Mucosa of descending colon (tissue), 3 donors: ENCODE measurements at regions not wholly inside any gene's neighbourhood (a gene's known extent, or its start where the extent isn't known, plus 50 kb on each side); places are given as distances from the start of the nearest gene placed in this dataset.

Source experiments
- ATAC-seq: fragments of 200-7000 bp; cut with Tn5 transposase; one replicate; pipeline ENCODE4 v1.9.1; 2020; ENCODE audit warnings: mild to moderate bottlenecking, moderate library complexity
- DNase-seq, 3 donors: peaks; one replicate each; pipeline ENCODE4 v3.0.0-alpha.2; 2020
- H3K36me3 ChIP-seq: fragments of 200-600 bp; one replicate; pipeline ENCODE4 v1.8.0; 2021; ENCODE audit warnings: low read depth, mild to moderate bottlenecking
- H3K4me1 ChIP-seq: fragments of 200-600 bp; one replicate; pipeline ENCODE4 v1.8.0; 2021; ENCODE audit warnings: low read depth, mild to moderate bottlenecking
- H3K4me3 ChIP-seq: fragments of 200-600 bp; one replicate; pipeline ENCODE4 v1.8.0; 2021; ENCODE audit warnings: mild to moderate bottlenecking
- H3K9me3 ChIP-seq: fragments of 200-600 bp; one replicate; pipeline ENCODE4 v1.8.0; 2021; ENCODE audit warnings: mild to moderate bottlenecking
- intact Hi-C, 2 donors: fragments of 100-400 bp; cut with DNase I in 1 of 2; cut with micrococcal nuclease in 1 of 2; formaldehyde crosslinking; loops; one replicate each; pipeline versions ENCODE4 v1.11.0 to v1.11.1; 2022; cut with DNase I, micrococcal nuclease
- TF ChIP-seq, protein P1 (sequence below): fragments of 200-600 bp; IDR thresholded peaks from one replicate; pipeline ENCODE4 v1.8.0; 2022; ENCODE audit warnings: antibody characterized with exemption, mild to moderate bottlenecking
- donor health status: DM: no; HTN: no; CAD: no; lungs with moderate emphysema.
- donor health status: DM: no; HTN: no; CAD: no.
- donor health status: DM: no; HTN: yes; CAD: no.

DNA sequence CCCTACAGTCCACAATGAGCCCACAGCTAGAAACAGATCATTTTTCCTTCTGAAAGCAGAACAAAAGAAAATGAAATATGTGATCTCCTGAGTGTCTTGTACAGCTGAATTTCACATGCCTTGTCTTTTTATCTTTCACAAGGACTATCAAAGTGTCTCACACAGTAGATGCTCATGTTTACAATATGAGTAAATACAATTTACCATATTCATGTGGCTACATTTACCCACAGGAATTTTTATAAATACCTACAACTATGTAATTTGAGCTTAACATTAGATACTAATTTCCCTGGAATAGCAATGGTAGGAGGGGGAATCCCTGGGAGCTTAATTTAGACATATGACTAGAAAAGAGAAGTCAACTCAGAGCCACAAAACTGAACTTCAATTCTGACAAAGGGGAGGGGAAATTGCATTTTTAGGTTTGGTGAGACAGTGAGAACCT is 186.2 kb downstream of the MACC1 start:
- Histone ChIP-seq H3K36me3 (no peaks in the 10 kb centered on the region), H3K9me3 (no peaks in the 10 kb centered on the region), H3K4me1 (no peaks in the 10 kb centered on the region), H3K4me3 (no peak overlapping the region)
- intact Hi-C loops: no loop called here
- ATAC-seq: no peak
- TF ChIP-seq, protein P1, sequence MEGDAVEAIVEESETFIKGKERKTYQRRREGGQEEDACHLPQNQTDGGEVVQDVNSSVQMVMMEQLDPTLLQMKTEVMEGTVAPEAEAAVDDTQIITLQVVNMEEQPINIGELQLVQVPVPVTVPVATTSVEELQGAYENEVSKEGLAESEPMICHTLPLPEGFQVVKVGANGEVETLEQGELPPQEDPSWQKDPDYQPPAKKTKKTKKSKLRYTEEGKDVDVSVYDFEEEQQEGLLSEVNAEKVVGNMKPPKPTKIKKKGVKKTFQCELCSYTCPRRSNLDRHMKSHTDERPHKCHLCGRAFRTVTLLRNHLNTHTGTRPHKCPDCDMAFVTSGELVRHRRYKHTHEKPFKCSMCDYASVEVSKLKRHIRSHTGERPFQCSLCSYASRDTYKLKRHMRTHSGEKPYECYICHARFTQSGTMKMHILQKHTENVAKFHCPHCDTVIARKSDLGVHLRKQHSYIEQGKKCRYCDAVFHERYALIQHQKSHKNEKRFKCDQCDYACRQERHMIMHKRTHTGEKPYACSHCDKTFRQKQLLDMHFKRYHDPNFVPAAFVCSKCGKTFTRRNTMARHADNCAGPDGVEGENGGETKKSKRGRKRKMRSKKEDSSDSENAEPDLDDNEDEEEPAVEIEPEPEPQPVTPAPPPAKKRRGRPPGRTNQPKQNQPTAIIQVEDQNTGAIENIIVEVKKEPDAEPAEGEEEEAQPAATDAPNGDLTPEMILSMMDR: no peak
- DNase-seq: no peak

DNA sequence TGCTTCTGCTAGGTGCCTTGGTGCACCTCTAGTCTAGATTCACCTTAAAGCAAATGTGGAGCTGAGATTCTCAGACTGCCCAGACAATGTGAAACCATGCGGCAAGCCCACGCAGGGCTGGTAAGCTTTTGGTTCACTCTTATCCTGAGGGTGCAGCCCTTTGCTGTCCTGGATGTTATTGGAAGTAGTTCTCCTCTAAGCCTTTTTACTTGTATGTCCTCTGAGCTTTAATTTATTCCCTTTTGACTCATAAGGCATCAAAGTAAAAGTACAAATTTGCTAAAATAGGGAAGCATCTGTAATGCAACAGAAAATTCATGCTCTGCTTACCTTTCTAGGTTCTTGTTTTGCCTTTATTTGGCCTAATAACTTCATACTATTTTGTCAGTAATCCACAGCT is 186.8 kb downstream of the MACC1 start:
- ATAC-seq (no peak), DNase-seq (no peak)
- Histone ChIP-seq H3K4me3 (no peak overlapping the region), H3K9me3 (no peaks in the 10 kb centered on the region), H3K36me3 (no peaks in the 10 kb centered on the region), H3K4me1 (no peaks in the 10 kb centered on the region)
- intact Hi-C loops: no loop called here
- TF ChIP-seq, protein P1: no peak

DNA sequence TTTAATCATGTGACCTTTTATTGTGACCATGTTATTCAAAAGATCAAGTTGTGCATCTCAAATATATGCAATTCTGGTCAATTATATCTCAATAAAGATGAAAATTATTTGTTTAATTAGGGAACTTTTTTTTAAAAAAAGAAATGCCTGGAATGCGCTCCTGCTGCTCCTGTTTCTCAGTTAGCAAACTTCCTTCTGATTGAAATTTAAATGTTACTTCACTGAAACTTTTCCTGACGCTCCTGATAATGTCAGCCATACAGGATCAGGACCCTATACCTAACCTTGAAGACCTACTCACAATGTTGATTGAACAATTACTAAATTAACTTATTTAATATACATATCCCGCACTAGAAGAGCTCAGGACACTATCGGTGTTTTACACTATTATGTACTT is 190.4 kb downstream of the MACC1 start:
- H3K4me3 ChIP-seq: no peak overlapping the region
- H3K4me1 ChIP-seq: no peaks in the 10 kb centered on the region
- H3K9me3 ChIP-seq: no peaks in the 10 kb centered on the region
- ATAC-seq (no peak), DNase-seq (no peak)
- TF ChIP-seq, protein P1: no peak
- intact Hi-C loops: no loop called here
- no peaks in the 10 kb centered on the region for H3K36me3 ChIP-seq

DNA sequence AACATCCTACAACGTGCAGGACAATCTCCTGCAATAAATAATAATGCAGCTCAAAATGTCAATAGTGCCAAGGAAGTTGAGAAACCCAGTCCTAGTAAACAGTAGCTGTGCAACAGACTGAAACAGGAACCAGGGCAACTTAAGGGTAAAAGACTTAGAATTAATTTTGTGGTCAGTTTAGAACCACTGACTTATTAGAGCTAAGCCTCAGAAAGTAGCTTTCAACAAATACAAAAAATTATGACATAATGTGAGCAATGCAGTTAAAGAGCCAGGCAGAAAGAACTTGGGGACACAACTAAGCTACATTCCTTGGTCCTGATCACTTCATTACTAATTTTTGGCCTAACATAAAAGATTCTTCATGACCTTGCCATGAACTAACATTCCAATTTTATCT is 195.4 kb downstream of the MACC1 start:
- H3K9me3 ChIP-seq: no peaks in the 10 kb centered on the region
- ATAC-seq (no peak), DNase-seq (no peak)
- no peak overlapping the region for H3K4me3 ChIP-seq
- H3K36me3 ChIP-seq: no peaks in the 10 kb centered on the region
- intact Hi-C loops: no loop called here
- no peaks in the 10 kb centered on the region for H3K4me1 ChIP-seq
- TF ChIP-seq, protein P1: no peak

DNA sequence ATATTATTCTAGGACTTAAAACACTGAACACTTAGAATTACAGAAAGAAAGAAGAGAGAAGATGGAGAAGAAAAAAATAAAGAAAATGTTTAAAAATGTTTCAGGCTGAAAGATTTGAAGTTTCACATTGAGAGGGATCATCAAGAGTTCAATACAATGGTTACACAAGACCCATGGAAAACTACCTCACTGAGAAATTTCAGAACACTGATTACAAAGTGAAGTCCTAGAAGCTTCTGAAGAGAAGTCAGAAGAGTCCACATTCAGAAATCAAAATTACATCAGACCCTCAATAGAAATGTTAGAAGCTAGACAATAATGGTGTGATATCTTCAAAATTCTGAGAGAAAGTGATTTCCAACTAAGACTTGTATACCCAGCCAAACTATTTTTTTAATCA is 196.1 kb downstream of the MACC1 start:
- TF ChIP-seq, protein P1: no peak

DNA sequence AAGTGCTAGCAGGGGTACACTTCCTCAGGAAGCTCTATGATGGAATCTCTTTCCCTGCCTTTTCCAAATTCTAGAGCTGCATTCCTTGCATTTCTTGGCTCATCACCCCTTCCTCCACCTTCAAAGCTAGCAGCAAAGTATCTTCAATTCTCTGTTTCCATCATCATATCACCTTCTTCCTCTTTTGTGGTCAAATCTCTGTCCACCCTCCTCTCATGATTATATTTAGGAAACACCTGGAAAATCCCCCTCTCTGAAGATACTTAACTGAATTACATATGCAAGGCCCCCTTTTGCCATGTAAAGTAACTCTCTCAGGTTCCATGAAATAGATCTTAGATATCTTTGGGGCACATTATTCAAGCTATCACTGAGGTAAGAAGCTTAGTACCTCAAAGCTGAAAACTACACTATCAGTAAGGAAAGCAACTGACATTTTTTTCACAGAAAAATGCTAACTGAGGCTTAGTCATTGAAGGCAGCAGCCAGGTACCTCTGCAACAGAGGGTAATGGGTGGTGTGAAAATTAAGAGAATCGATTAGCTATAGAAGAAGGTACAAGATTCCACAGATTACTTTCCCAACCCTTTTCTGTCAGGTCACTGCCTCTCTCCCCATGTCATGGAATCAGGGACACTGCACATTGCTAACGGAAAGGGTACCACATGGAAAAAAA is 197.3 kb downstream of the MACC1 start:
- no peak overlapping the region for H3K4me3 ChIP-seq
- TF ChIP-seq, protein P1: no peak
- DNase-seq (no peak), ATAC-seq (no peak)
- no peaks in the 10 kb centered on the region for H3K9me3 ChIP-seq
- no peaks in the 10 kb centered on the region for H3K36me3 ChIP-seq
- intact Hi-C loops: no loop called here
- no peaks in the 10 kb centered on the region for H3K4me1 ChIP-seq

More for the DNA sequence above, 196.1 kb downstream of the MACC1 start:
- ATAC-seq (no peak), DNase-seq (no peak)
- intact Hi-C loops: no loop called here
- H3K9me3 ChIP-seq: no peaks in the 10 kb centered on the region
- no peak overlapping the region for H3K4me3 ChIP-seq
- H3K36me3 ChIP-seq: no peaks in the 10 kb centered on the region
- no peaks in the 10 kb centered on the region for H3K4me1 ChIP-seq
